Calu3 (cell line): ENCODE measurements at regions not wholly inside any gene's neighbourhood (a gene's known extent, or its start where the extent isn't known, plus 50 kb on each side); places are given as distances from the start of the nearest gene placed in this dataset.

Experiments used
- BruUV-seq: library from RNA; stranded (reverse); fragments of 400-500 nt; replicated peaks from 2 replicates; lab custom pipeline; 2021; lab: Mats Ljungman, UMichigan
- CTCF ChIA-PET: fragments of 300-600 bp; sonication (Branson Sonifier 250); formaldehyde crosslinking; loops from one replicate; lab custom pipeline; 2022; ENCODE audit warnings: antibody characterized with exemption; lab: Charles Lee
- DNase-seq: peaks from one replicate; pipeline ENCODE4 v3.0.0; 2022
- H3K27ac Mint-ChIP-seq: one replicate; pipeline ENCODE4 v1.8.0; 2022; ENCODE audit warnings: mixed read lengths; ENCODE audit not compliant: unreplicated experiment
- H3K27me3 Mint-ChIP-seq: one replicate; pipeline ENCODE4 v1.8.0; 2022; ENCODE audit warnings: mixed read lengths; ENCODE audit not compliant: unreplicated experiment
- H3K36me3 Mint-ChIP-seq: one replicate; pipeline ENCODE4 v1.8.0; 2022; ENCODE audit warnings: mild to moderate bottlenecking, moderate library complexity, mixed read lengths; ENCODE audit not compliant: insufficient read depth, unreplicated experiment
- H3K4me1 Mint-ChIP-seq: one replicate; pipeline ENCODE4 v1.8.0; 2022; ENCODE audit warnings: mild to moderate bottlenecking, low read depth, mixed read lengths; ENCODE audit not compliant: unreplicated experiment
- H3K4me3 Mint-ChIP-seq: one replicate; pipeline ENCODE4 v1.8.0; 2022; ENCODE audit warnings: mild to moderate bottlenecking, low read depth, moderate library complexity, mixed read lengths; ENCODE audit not compliant: unreplicated experiment
- H3K9me3 Mint-ChIP-seq: one replicate; pipeline ENCODE4 v1.8.0; 2022; ENCODE audit warnings: low read depth, mixed read lengths; ENCODE audit not compliant: unreplicated experiment
- intact Hi-C: fragments of 100-400 bp; cut with micrococcal nuclease; formaldehyde crosslinking; loops from one replicate; pipeline ENCODE4 v1.10.0; 2022; ENCODE audit not compliant: unreplicated experiment
- TF ChIP-seq, protein P1 (sequence below): fragments of 200-600 bp; IDR thresholded peaks from one replicate; pipeline ENCODE4 v1.8.0; 2022; ENCODE audit warnings: antibody characterized with exemption; ENCODE audit not compliant: unreplicated experiment

GRCh38 chr3:166127969-166128368, 290.7 kb upstream of the BCHE start:
- Mint-ChIP-seq H3K4me1 (peaks cover 3% of the 10 kb centered on the region), H3K27me3 (no peaks in the 10 kb centered on the region), H3K9me3 (peaks cover 9% of the 10 kb centered on the region), H3K36me3 (no peaks in the 10 kb centered on the region), H3K27ac (no peak overlapping the region), H3K4me3 (no peak overlapping the region)
- DNase-seq: no peak
- TF ChIP-seq, protein P1, sequence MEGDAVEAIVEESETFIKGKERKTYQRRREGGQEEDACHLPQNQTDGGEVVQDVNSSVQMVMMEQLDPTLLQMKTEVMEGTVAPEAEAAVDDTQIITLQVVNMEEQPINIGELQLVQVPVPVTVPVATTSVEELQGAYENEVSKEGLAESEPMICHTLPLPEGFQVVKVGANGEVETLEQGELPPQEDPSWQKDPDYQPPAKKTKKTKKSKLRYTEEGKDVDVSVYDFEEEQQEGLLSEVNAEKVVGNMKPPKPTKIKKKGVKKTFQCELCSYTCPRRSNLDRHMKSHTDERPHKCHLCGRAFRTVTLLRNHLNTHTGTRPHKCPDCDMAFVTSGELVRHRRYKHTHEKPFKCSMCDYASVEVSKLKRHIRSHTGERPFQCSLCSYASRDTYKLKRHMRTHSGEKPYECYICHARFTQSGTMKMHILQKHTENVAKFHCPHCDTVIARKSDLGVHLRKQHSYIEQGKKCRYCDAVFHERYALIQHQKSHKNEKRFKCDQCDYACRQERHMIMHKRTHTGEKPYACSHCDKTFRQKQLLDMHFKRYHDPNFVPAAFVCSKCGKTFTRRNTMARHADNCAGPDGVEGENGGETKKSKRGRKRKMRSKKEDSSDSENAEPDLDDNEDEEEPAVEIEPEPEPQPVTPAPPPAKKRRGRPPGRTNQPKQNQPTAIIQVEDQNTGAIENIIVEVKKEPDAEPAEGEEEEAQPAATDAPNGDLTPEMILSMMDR: no peak
- CTCF ChIA-PET: no interaction called here
- no TSS peak for BruUV-seq
- intact Hi-C loops: no loop called here

DNA sequence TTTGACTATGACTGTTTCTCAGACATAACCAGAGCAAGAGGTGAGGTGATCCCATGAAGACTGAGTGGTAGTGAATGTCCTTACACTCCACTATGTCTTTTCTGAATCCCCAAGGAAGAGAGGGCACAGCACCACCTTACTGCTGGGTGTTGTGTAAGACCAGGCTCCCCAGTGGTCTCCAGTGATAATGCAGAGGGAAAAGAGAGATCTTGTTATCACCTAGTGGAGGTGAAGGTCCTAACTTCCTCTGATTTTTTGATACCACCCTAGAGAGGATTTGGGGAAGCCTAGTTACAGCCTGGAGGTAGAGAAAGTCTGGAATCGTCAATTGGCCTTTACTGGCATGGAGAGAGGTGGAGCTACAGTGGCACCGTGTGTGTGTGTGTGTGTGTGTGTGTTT, 288.0 kb upstream of the BCHE start:
- no peaks in the 10 kb centered on the region for H3K27me3 Mint-ChIP-seq
- peaks cover 13% of the 10 kb centered on the region for H3K4me1 Mint-ChIP-seq
- H3K36me3 Mint-ChIP-seq: no peaks in the 10 kb centered on the region
- no peak overlapping the region for H3K27ac Mint-ChIP-seq
- BruUV-seq: no TSS peak
- intact Hi-C loops: no loop called here
- H3K4me3 Mint-ChIP-seq: no peak overlapping the region
- peaks cover 3% of the 10 kb centered on the region for H3K9me3 Mint-ChIP-seq
- DNase-seq: no peak
- TF ChIP-seq, protein P1: no peak
- CTCF ChIA-PET: no interaction called here

DNA sequence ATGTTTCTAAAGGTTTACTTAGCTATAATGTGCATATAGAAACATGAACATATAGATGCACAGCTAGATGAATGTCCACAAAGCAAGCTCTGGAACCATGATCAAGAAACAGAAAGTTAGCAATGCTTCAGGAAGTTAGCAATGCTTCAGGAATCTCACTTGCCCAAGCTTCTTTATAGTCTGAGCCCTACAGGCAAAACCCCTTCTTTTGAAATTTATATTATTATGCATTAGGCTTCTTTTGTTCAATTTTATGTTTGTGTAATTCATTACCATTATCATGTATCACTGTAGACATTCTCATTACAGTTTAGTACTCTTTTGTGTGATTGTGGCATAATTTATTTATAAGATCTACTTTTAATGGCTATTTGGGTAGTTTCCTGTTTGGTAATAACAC, 286.4 kb upstream of the BCHE start:
- H3K4me1 Mint-ChIP-seq: peaks cover 13% of the 10 kb centered on the region
- no peak overlapping the region for H3K4me3 Mint-ChIP-seq
- TF ChIP-seq, protein P1: no peak
- no peaks in the 10 kb centered on the region for H3K9me3 Mint-ChIP-seq
- intact Hi-C loops: no loop called here
- H3K27ac Mint-ChIP-seq: no peak overlapping the region
- H3K27me3 Mint-ChIP-seq: no peaks in the 10 kb centered on the region
- H3K36me3 Mint-ChIP-seq: no peaks in the 10 kb centered on the region
- no TSS peak for BruUV-seq
- DNase-seq: no peak
- CTCF ChIA-PET: interaction anchor here (0.5 kb wide), 1 partner anchor 133 kb away, joined by 3 read pairs; no protein-coding TSS in a partner anchor

- CTCF ChIA-PET: no interaction called here
- no peak overlapping the region for H3K27ac Mint-ChIP-seq
- no peaks in the 10 kb centered on the region for H3K36me3 Mint-ChIP-seq
- no peak overlapping the region for H3K4me3 Mint-ChIP-seq
- peaks cover 13% of the 10 kb centered on the region for H3K4me1 Mint-ChIP-seq
- no TSS peak for BruUV-seq
- no peak for DNase-seq
- TF ChIP-seq, protein P1: no peak
- H3K27me3 Mint-ChIP-seq: no peaks in the 10 kb centered on the region
- H3K9me3 Mint-ChIP-seq: peaks cover 2% of the 10 kb centered on the region
- intact Hi-C loops: no loop called here
These were observed 285.9 kb upstream of the BCHE start for GRCh38 chr3:166123088-166123487.
